ENCODE measurements at regions not wholly inside any gene's neighbourhood (a gene's known extent, or its start where the extent isn't known, plus 50 kb on each side); places are given as distances from the start of the nearest gene placed in this dataset.

- TF ChIP-seq, protein P1, sequence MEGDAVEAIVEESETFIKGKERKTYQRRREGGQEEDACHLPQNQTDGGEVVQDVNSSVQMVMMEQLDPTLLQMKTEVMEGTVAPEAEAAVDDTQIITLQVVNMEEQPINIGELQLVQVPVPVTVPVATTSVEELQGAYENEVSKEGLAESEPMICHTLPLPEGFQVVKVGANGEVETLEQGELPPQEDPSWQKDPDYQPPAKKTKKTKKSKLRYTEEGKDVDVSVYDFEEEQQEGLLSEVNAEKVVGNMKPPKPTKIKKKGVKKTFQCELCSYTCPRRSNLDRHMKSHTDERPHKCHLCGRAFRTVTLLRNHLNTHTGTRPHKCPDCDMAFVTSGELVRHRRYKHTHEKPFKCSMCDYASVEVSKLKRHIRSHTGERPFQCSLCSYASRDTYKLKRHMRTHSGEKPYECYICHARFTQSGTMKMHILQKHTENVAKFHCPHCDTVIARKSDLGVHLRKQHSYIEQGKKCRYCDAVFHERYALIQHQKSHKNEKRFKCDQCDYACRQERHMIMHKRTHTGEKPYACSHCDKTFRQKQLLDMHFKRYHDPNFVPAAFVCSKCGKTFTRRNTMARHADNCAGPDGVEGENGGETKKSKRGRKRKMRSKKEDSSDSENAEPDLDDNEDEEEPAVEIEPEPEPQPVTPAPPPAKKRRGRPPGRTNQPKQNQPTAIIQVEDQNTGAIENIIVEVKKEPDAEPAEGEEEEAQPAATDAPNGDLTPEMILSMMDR (IDR thresholded peaks at IDR 0.05), result no peak
- TF ChIP-seq POLR2A (IDR thresholded peaks at IDR 0.05), result no peak
Observed at GRCh38 chr21:36566644-36567043, 86.7 kb upstream of the CLDN14 start.

All from body of pancreas (tissue), 4 donors.